ENCODE measurements at regions not wholly inside any gene's neighbourhood (a gene's known extent, or its start where the extent isn't known, plus 50 kb on each side); places are given as distances from the start of the nearest gene placed in this dataset.
"Not testable (repeated sequence)": the region's sequence is repeated elsewhere in the genome, so short reads cannot be mapped to it uniquely, and the experiment has no call there.

- no peak overlapping the region for H3K4me3 Mint-ChIP-seq
- H3K4me1 Mint-ChIP-seq: no peaks in the 10 kb centered on the region
- H3K27ac Mint-ChIP-seq: no peak overlapping the region
- ATAC-seq (replicated peaks): no peak
- no peaks in the 10 kb centered on the region for H3K27me3 Mint-ChIP-seq
- no peaks in the 10 kb centered on the region for H3K36me3 Mint-ChIP-seq (ENCODE audit: low read depth)
- H3K9me3 Mint-ChIP-seq: peaks cover 10% of the 10 kb centered on the region
Measured at GRCh38 chr17:21756856-21757619, 64.7 kb downstream of the KCNJ18 start.

- not testable (repeated sequence) for H3K27me3 Mint-ChIP-seq; H3K9me3 Mint-ChIP-seq; ATAC-seq (replicated peaks); H3K4me1 Mint-ChIP-seq; H3K4me3 Mint-ChIP-seq; H3K36me3 Mint-ChIP-seq (ENCODE audit: low read depth); H3K27ac Mint-ChIP-seq
Measured at GRCh38 chr17:21759636-21760035, 67.3 kb downstream of the KCNJ18 start.

- not testable (repeated sequence) for H3K9me3 Mint-ChIP-seq; H3K36me3 Mint-ChIP-seq (ENCODE audit: low read depth); H3K27me3 Mint-ChIP-seq; H3K27ac Mint-ChIP-seq; H3K4me3 Mint-ChIP-seq; ATAC-seq (replicated peaks); H3K4me1 Mint-ChIP-seq
Measured at GRCh38 chr17:21763738-21764340, 71.5 kb downstream of the KCNJ18 start.

GRCh38 chr17:21765651-21766290 lies 73.4 kb downstream of the KCNJ18 start:
- H3K36me3 Mint-ChIP-seq (ENCODE audit: low read depth); H3K27me3 Mint-ChIP-seq; H3K9me3 Mint-ChIP-seq; H3K4me3 Mint-ChIP-seq; ATAC-seq (replicated peaks); H3K4me1 Mint-ChIP-seq; H3K27ac Mint-ChIP-seq: not testable (repeated sequence)

- not testable (repeated sequence) for ATAC-seq (replicated peaks); H3K9me3 Mint-ChIP-seq; H3K36me3 Mint-ChIP-seq (ENCODE audit: low read depth); H3K27ac Mint-ChIP-seq; H3K27me3 Mint-ChIP-seq; H3K4me1 Mint-ChIP-seq; H3K4me3 Mint-ChIP-seq
Measured at GRCh38 chr17:21766565-21766964, 74.2 kb downstream of the KCNJ18 start.

GRCh38 chr17:21767162-21768156 lies 75.1 kb downstream of the KCNJ18 start:
- H3K36me3 Mint-ChIP-seq (ENCODE audit: low read depth); H3K9me3 Mint-ChIP-seq; H3K4me1 Mint-ChIP-seq; H3K4me3 Mint-ChIP-seq; ATAC-seq (replicated peaks); H3K27ac Mint-ChIP-seq; H3K27me3 Mint-ChIP-seq: not testable (repeated sequence)

GRCh38 chr17:21768244-21768643 lies 75.9 kb downstream of the KCNJ18 start:
- H3K36me3 Mint-ChIP-seq (ENCODE audit: low read depth); H3K4me1 Mint-ChIP-seq; H3K27ac Mint-ChIP-seq; ATAC-seq (replicated peaks); H3K27me3 Mint-ChIP-seq; H3K4me3 Mint-ChIP-seq; H3K9me3 Mint-ChIP-seq: not testable (repeated sequence)

- H3K4me1 Mint-ChIP-seq; H3K36me3 Mint-ChIP-seq (ENCODE audit: low read depth); H3K27me3 Mint-ChIP-seq; ATAC-seq (replicated peaks); H3K9me3 Mint-ChIP-seq; H3K4me3 Mint-ChIP-seq; H3K27ac Mint-ChIP-seq: not testable (repeated sequence)
Measured at GRCh38 chr17:21768729-21769462, 76.6 kb downstream of the KCNJ18 start.

- not testable (repeated sequence) for H3K9me3 Mint-ChIP-seq; H3K27ac Mint-ChIP-seq; H3K36me3 Mint-ChIP-seq (ENCODE audit: low read depth); ATAC-seq (replicated peaks); H3K4me3 Mint-ChIP-seq; H3K27me3 Mint-ChIP-seq; H3K4me1 Mint-ChIP-seq
Measured at GRCh38 chr17:21769781-21770180, 77.5 kb downstream of the KCNJ18 start.

- not testable (repeated sequence) for H3K36me3 Mint-ChIP-seq (ENCODE audit: low read depth); H3K9me3 Mint-ChIP-seq; H3K4me3 Mint-ChIP-seq; H3K4me1 Mint-ChIP-seq; H3K27me3 Mint-ChIP-seq; H3K27ac Mint-ChIP-seq
- ATAC-seq (replicated peaks): peak; percentile 89
Measured at GRCh38 chr17:21770466-21771446, 78.4 kb downstream of the KCNJ18 start.

- no peak overlapping the region for H3K4me3 Mint-ChIP-seq
- H3K27ac Mint-ChIP-seq: no peak overlapping the region
- no peaks in the 10 kb centered on the region for H3K36me3 Mint-ChIP-seq (ENCODE audit: low read depth)
- no peaks in the 10 kb centered on the region for H3K27me3 Mint-ChIP-seq
- H3K4me1 Mint-ChIP-seq: no peaks in the 10 kb centered on the region
- no peaks in the 10 kb centered on the region for H3K9me3 Mint-ChIP-seq
- ATAC-seq (replicated peaks): no peak
Measured at GRCh38 chr17:21772321-21772720, 80.0 kb downstream of the KCNJ18 start.

GRCh38 chr17:21772991-21773713 lies 80.8 kb downstream of the KCNJ18 start:
- H3K27me3 Mint-ChIP-seq; H3K9me3 Mint-ChIP-seq; H3K4me1 Mint-ChIP-seq; ATAC-seq (replicated peaks); H3K36me3 Mint-ChIP-seq (ENCODE audit: low read depth); H3K4me3 Mint-ChIP-seq; H3K27ac Mint-ChIP-seq: not testable (repeated sequence)

- H3K36me3 Mint-ChIP-seq (ENCODE audit: low read depth): no peaks in the 10 kb centered on the region
- no peak for ATAC-seq (replicated peaks)
- no peaks in the 10 kb centered on the region for H3K27me3 Mint-ChIP-seq
- H3K4me3 Mint-ChIP-seq: no peak overlapping the region
- no peaks in the 10 kb centered on the region for H3K4me1 Mint-ChIP-seq
- H3K27ac Mint-ChIP-seq: no peak overlapping the region
- no peaks in the 10 kb centered on the region for H3K9me3 Mint-ChIP-seq
Measured at GRCh38 chr17:21774263-21774662, 81.9 kb downstream of the KCNJ18 start.

All from activated T-helper 17 cell treated with anti-CD3 and anti-CD28 coated beads, Interleukin-2, amount 50 U/mL, for 72 hours (primary cell).